MV-4-11 (cell line): ENCODE measurements at regions not wholly inside any gene's neighbourhood (a gene's known extent, or its start where the extent isn't known, plus 50 kb on each side); places are given as distances from the start of the nearest gene placed in this dataset.

Source experiments
- DNase-seq: peaks from one replicate; lab custom pipeline; 2025; lab: John Stamatoyannopoulos, UW

GRCh38 chr1:239539051-239539450, 152.7 kb downstream of the CHRM3 start:
- no peak for DNase-seq

- DNase-seq: no peak
Observed at GRCh38 chr1:239539812-239540211, 153.4 kb downstream of the CHRM3 start.

GRCh38 chr1:239543873-239544272, 157.5 kb downstream of the CHRM3 start:
- no peak for DNase-seq

- DNase-seq: no peak
Observed at GRCh38 chr1:239545466-239545865, 159.1 kb downstream of the CHRM3 start.

GRCh38 chr1:239547987-239548386, 161.6 kb downstream of the CHRM3 start:
- DNase-seq: no peak

- no peak for DNase-seq
Observed at GRCh38 chr1:239550178-239550577, 163.8 kb downstream of the CHRM3 start.

- DNase-seq: no peak
Observed at GRCh38 chr1:239555350-239555749, 169.0 kb downstream of the CHRM3 start.

GRCh38 chr1:239558559-239558958, 172.2 kb downstream of the CHRM3 start:
- no peak for DNase-seq

- DNase-seq: peak; percentile 89
Observed at GRCh38 chr1:239558991-239559390, 172.6 kb downstream of the CHRM3 start.

- no peak for DNase-seq
Observed at GRCh38 chr1:239560921-239561320, 174.6 kb downstream of the CHRM3 start.

GRCh38 chr1:239562095-239562494, 175.7 kb downstream of the CHRM3 start:
- no peak for DNase-seq

- DNase-seq: peak; percentile 73
Observed at GRCh38 chr1:239563681-239564080, 177.3 kb downstream of the CHRM3 start.

- no peak for DNase-seq
Observed at GRCh38 chr1:239566074-239566473, 179.7 kb downstream of the CHRM3 start.

GRCh38 chr1:239570878-239571277, 184.5 kb downstream of the CHRM3 start:
- DNase-seq: no peak

GRCh38 chr1:239572183-239572582, 185.8 kb downstream of the CHRM3 start:
- DNase-seq: no peak

- DNase-seq: no peak
Observed at GRCh38 chr1:239574112-239574511, 187.7 kb downstream of the CHRM3 start.

- DNase-seq: no peak
Observed at GRCh38 chr1:239575113-239575512, 188.7 kb downstream of the CHRM3 start.

- no peak for DNase-seq
Observed at GRCh38 chr1:239583536-239583935, 197.2 kb downstream of the CHRM3 start.

GRCh38 chr1:239586128-239586527, 199.8 kb downstream of the CHRM3 start:
- no peak for DNase-seq

- DNase-seq: peak; percentile 11
Observed at GRCh38 chr1:239587066-239587465, 200.7 kb downstream of the CHRM3 start.

GRCh38 chr1:239587574-239588369, 201.4 kb downstream of the CHRM3 start:
- DNase-seq: no peak

GRCh38 chr1:239590556-239590955, 204.2 kb downstream of the CHRM3 start:
- no peak for DNase-seq

- no peak for DNase-seq
Observed at GRCh38 chr1:239593527-239593926, 207.2 kb downstream of the CHRM3 start.

- no peak for DNase-seq
Observed at GRCh38 chr1:239600588-239600987, 214.2 kb downstream of the CHRM3 start.
